ENCODE measurements at regions not wholly inside any gene's neighbourhood (a gene's known extent, or its start where the extent isn't known, plus 50 kb on each side); places are given as distances from the start of the nearest gene placed in this dataset.
"Not testable (repeated sequence)": the region's sequence is repeated elsewhere in the genome, so short reads cannot be mapped to it uniquely, and the experiment has no call there.

DNA sequence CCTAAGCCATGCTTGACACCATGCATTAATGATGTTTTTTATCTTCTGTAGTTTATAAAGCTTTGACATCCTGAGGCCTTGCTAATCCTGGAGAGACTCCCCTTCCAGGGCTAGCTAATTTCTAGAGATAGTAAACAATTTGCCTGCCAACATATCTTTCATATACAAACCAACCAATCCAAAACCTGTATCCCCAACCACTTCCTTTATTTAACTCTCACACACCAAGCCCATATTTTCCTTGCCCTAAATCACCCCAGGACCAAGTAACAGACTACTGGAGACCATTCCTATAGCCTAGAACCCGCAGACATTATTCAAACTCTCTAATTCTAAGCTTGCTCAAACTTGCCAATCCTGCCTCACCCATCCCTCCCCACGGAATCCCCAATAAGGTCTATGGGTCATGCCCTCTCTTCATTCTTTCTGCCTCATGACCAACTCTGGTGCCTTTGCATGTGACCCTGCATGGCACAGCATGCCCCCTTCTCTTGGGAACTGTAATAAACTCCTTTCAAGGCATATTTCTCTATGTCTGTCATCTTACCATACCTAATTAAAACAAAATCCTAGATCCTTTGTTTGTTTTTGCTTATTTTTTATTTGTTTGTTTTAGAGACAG lies 116.6 kb upstream of the CACUL1 start:
- DNase-seq, result no peak

DNA sequence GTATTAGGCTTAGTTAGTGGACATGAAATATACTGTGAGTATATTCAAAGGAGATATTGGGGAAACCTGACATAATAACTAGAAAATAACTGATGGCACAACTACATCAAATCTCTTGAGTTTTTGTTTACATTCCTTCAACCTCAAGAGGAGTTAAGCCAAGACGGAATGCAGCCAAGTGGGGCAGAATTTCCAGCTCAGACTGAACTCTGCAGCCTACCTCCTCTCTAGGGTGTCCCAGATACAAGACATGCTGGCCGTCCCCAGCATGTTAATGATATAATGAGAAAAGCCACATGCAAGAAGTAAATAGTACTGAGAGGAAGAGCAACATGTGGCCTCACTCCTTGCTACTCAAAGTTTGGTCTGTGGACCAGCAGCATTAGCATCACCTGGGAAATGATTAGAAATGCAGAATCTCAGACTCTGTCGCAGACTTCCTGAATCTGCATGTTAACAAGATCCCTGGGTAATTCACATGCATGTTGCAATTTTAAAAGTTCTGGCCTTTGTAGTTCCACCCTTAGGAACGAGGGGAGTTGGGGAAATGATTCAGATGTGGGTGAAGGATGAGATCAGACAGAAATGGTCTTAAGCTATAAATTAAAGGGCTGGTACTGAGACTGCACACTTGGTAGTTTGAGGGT lies 118.4 kb upstream of the CACUL1 start:
- no peak for DNase-seq

DNA sequence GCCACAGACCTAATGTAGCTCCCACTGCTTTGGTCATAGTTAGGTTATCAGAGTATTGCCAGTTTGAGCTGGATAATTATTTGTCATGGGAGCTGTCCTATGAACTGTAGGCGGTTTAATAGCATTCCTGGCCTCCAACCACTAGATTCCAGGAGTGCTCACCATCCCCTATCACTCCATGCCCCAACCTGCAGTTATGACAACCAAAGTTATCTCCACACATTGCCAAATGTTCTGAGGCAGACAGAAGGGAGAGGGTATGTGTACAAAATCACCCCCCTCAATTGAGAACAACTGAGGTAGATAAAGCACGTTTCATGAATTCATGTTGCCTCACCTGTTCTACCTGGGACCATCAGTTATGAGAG lies 119.0 kb upstream of the CACUL1 start:
- no peak for DNase-seq

DNA sequence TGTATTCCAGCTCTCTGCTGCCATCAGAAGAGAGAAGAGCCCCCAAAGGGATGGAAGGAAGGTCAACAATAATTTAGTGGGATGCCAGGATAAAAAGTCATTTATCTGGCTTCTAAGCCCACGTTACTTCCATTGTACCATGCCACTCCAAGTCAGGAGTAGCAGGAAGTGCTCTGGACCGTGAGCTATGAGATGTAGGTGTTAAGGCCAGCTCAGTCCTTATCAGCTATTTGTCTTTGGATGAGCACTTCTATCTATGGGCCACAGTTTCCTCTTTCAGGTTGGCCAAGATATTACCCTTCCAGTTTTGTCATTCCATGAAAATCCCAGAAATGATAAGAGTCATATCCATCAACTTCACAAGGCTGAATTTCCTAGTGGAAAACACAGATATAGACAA lies 119.4 kb upstream of the CACUL1 start:
- no peak for DNase-seq

DNA sequence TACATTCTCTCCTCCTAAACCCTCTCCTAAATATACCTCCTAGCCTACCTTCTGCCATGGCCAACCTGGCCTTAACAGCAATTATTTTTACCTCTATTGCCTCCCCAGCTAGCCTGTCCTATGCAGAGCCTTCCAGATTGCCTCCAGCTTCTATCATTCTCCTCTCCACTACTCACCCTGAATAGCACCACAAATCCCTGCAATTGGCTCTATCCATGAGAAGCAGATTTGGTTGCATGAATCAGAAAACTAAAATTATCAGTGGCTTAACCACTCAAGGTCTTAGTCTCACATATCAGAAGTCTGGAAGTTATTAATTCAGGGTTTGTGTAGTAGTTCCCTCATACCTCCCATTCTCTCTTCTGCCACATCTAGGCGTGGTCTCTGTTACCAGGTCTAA lies 120.3 kb upstream of the CACUL1 start:
- DNase-seq, result no peak

DNA sequence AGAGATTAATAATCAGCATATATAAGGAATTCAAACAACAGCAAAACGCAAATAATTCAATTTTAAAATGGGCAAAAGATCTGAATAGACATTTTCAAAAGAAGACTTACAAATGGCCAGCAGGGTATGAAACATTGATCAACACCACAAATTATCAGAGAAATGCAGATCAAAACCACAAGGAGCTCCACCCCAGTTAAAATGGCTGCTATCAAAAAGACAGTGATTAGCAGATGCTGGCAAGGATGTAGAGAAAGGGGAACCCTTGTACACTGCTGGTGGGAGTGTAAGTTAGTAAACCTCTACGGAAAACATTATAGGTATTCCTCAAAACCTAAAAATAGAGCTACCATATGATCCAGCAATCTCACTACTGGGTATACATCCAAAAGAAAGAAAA lies 128.0 kb upstream of the CACUL1 start:
- DNase-seq, result no peak

DNA sequence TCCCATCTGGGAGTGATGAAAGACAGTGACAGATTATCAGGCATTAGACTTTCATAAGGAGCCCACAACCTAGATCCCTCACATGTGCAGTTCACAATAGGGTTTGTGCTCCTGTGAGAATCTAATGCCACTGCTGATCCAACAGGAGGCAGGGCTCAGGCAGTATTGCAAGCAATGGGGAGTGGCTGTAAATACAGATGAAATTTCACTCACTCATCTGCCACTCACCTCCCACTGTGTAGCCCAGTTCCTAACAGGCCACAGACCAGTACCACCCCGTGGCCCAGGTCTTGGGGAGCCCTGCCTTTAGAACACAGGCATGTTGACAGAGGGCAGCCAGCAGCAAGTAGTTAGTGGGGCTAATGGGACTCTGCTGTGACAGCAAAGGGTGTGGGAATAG lies 137.3 kb upstream of the NANOS1 start:
- DNase-seq, result no peak

DNA sequence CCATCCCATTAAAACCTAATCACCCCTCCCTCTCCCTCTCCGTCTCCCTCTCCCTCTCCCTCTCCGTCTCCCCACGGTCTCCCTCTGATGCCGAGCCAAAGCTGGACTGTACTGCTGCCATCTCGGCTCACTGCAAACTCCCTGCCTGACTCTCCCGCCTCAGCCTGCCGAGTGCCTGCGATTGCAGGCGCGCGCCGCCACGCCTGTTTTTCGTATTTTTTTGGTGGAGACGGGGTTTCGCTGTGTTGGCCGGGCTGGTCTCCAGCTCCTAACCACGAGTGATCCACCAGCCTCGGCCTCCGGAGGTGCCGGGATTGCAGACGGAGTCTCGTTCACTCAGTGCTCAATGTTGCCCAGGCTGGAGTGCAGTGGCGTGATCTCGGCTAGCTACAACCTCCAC lies 134.6 kb upstream of the NANOS1 start:
- DNase-seq, result not testable (repeated sequence)

DNA sequence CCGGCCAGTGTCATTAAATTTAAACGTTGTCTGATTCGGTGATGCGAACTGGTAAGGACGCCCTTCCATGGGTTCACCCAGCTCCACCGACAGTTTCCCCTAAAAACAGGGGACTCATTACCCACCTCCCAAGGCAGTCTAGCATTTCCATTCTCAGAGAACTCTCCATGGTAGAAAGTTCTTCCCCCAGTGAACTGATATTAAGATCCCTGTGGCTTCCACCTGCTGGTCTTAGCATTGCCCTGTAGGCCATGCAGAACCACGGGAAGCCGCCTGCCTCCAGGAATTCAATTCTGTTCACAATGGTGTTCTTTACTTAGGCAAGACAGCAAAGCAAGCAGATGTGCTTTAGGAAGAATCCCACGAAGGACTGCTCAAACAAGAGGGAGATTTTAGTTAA lies 128.9 kb upstream of the NANOS1 start:
- DNase-seq, result no peak

DNA sequence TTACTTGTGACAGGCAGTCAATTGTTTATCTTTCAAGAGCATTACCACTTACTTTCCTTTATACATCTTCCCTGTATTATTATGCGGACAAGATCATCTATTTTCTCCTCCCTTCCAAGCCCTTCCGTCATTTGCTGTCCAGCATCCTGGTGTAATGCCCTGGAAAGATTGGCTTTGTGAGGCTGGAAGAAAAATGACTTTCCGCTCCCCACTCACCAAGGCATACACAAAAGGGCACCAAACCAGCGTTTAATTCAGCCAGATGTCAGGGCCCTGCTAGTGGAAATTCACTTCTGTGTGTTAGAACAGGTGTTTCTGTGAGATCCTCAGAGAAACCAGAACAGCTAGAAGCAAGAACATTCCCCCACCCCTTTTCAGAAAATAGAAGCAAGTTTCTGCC lies 128.1 kb upstream of the NANOS1 start:
- no peak for DNase-seq

DNA sequence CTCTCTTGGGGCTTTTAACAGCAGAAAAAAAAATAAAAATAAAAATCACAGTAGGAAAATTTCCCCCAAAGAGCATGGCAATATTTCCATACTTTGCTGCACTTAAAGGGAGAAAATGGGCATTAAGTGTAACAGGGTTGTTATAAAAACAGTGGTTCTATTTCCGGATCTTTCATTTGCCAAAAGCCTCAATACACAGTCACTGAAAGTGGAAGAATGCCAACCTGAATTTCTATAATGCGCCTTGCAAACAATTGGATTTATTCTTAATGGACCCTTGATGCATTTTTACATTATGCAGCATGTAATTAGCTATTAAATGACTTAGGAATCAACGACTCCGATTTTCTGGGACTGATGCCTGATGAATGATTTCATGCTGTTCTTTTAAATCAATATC lies 127.6 kb upstream of the NANOS1 start:
- DNase-seq, result no peak

DNA sequence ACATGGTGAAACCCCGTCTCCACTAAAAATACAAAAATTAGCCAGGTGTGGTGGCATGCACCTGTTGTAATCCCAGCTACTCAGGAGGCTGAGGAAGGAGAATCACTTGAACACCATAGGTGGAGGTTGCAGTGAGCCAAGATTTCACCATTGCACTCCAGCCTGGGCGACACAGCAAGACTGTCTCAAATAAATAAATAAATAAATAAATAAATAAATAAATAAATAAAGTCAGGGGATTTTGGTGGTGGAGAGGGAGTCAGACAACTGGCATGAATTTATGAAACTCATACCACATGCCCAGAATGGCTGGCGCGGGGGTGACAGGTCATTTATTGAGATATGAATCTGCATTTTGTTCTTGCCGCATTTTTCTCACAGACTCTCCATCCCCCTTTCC lies 126.9 kb upstream of the NANOS1 start:
- DNase-seq, result not testable (repeated sequence)

DNA sequence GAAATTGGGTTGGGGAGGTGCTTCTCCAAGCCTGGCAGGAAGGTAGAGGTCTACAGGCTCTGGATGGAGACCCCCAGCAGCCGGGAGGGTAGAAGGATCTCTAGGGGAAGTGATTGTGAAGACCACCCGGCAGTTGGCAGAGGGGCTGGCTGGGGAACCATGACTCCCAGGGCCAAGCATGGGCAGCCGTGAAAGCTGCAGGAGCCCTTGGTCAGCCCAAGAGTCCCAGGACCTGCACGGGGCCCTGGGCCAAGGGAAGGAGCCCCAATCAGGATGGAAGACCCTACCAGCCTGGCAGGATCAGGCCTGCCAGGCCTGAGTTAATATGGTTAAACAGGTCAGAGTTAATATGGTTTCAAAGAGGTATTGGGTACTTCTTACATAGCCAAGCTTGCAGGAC lies 126.3 kb upstream of the NANOS1 start:
- no peak for DNase-seq

DNA sequence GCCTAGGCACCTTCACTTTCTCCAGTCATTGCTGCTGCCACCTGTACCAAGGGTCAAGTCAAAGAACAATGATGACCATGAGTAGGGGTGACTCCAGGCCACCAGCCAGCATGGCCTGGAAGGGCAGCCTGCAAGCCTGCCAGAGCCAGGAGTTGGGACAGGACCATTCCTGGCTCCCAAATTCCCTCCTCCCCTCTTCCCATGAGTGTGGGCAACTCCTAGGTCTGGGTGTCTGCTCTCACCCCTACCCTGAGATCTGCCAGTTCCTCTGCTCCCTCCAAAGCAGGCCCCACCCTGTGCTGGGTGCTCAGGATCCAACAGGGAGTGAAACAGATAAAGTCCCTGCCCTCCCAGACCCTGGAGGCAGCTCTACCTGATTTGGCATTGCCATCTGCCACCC lies 125.8 kb upstream of the NANOS1 start:
- DNase-seq, result no peak

DNA sequence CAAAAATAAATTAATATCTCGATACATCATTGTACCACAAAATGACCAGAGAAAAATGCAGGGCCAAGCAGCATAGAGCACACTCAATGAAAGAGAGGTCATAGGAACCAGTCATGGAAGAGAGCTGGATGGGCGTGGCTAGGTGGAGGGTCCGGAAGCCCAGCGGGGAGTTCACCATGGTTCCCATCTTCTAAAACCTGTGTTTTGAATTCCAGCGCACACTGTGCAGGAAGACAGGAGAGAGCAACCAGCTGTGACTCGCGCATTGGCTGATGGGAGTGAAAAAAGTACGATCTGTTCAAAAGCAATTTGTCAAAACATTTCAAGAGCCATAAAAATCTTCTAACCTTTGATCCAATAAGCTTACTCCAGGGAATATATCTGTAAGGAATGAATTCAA lies 125.2 kb upstream of the NANOS1 start:
- DNase-seq, result no peak

DNA sequence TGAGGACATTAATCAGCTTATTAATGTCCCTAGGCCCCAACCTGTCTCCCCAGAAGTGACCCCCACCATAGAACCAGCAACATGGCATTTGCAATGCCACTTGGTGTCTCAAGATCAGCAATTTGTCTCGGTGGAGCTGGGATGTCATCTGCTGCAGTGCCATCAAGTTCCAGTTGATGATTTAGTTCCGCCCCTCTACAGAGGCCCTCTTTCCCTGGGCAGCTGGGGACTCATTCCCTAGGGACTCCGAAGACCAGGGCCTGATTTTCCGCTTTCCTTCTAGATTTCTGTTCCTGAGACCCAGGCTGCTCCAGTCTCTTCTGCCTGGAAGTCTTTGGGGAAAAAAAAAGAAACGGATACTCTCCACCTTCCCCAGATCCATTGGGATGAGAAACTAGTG lies 122.5 kb upstream of the NANOS1 start:
- no peak for DNase-seq

DNA sequence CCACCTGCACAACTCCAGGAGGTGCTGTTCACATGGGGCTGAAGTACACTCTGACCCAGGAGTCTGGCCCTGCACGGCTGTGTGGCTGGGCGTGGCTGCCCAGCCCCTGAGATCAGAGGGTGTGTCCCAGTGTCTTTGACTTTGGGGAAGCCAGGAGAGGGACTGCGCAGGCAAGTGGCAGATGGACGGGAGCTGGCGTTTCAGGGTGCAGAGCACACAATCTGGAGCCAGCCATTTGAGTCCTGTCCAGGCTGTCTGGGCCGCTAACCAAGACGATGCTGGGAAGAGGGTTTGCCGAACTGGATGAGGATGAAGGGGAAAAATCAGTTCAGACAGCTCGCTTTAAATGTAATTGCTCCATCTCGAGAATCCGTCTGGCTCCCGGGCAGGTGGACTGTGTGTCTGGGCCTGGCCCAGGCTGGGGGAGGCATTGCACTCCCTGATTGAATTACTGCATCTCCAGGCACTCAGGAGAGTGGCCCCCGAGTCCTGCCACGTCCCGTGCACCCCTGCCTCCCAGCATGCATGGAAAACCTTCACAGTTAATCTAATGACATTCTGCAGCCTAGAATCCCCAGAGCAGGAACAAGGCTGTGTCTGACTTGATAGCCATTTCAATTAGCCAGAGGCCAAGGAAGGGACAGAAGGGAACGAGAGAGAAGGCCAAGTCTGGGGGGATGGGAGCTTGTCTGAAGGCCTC lies 120.8 kb upstream of the NANOS1 start:
- DNase-seq, result no peak

DNA sequence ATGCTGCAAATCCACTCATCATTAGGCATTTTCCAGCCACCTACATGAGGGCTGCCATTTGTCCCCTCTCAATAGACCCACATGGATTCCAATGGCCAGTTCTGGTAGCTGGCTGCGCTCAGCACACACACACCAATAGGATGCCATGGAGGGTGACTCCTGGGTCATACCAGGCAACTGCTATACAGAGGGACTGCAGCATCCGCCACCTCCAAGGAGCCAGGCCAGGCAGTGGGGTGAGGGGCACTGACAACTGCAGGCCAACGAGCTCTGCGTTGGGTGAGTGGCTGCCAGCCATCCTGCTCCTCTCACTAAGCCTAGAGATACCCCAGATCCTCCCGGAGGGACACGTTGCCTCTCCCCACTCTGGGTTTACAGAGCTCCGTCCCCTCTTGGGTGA lies 118.8 kb upstream of the NANOS1 start:
- DNase-seq, result no peak

DNA sequence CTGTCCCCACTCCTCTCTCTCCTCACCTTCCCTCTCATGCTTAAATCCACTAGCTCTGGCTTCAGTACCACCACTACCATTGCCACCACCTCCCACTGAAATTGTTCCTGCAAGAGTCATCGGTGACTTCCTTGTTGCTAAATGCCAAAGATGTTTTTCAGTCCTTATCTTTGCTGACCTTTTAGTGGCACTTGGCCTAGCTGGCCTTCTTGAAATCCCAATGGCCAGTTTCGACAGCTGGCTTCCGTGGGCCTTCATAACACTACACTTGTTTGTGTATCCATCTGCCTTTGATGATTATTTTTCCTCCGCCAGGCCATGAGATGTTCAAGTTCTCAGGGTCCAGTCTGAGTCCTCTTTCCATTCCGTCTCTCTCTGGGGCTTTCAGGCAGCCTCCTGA lies 118.2 kb upstream of the NANOS1 start:
- DNase-seq, result no peak

DNA sequence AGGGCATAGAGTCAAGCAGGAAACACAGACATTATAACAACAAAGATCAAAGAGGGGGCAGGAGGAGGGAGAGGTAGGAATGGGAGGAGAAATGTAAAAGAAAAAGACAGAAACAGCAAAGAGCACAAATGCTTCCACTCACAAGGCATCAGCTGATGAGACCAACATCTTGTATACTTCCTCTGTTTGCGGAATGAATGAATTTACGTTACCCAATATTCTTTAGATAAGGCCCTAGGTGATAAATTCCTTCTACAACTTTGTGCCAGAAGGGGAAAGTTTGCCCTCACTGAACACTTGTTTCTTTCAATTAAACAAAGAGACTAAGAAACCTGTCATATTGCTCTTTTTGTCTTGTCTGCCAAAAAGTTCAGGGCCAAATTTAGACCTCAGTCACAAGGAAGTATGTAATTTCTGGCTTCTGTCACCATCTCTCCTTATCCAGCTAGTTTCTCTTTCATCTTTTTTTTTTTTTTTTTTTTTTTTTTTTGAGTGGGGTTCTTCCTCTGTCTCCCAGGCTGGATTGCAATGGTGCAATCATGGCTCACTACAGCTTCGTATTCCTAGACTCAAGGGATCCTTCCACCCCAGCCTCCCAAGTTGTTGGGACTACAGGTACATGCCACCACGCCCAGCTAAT lies 116.4 kb upstream of the NANOS1 start:
- no peak for DNase-seq

DNA sequence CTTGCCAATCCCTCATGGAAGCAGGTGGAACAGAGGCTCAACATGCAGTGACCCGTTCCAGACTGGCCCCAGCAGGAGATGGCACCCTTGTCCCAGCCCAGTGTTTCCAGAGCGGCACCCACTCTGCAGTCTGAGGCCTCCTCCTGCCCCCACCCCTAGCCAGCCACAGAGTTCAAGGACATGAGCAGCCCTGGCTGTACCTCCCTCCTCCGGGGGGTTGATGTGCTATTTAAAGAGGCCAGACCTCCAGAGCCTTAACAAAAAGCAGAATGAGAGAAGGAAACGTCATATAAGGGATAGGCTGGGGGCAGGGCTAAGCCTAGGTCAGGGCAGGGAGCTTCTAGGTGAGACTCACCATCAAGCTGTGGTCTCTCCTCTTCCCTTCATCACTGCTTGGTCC lies 115.7 kb upstream of the NANOS1 start:
- no peak for DNase-seq

DNA sequence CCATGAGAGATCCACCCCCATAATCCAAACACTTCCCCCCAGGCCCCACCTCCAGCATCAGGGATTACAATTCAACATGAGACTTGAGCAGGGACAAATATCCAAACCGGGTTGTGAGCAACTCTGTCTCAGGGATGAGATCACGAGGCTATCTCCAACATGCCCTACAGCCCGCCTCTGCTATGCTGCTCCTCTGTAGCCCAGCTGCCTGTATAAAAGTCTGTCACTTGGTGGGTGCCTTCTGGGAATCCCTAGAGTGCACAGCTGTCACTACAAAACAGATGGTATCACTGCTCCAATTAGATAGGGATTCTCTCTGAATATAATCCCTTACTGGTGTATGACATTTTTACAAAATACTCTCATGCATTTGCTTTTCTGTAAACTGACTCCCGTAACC lies 114.9 kb upstream of the NANOS1 start:
- DNase-seq, result no peak

DNA sequence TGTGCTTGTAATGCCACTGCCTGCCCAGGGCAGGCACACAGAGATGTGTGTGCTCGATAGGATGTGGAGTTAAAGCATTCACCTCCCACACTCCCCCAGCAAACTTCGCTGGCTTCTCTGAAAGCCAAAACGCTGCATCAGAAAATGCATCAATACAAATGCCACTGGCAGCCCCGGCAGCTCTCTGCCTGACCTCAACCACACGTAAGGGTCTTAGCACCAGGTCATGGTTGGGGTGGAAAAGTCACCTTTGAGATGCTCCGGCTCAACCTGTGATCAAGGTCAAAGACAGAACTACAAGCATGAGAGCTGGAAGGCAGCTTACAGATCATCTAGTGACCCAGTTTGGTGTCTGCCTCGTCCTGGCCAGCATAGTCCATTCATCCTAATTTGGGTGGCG lies 114.4 kb upstream of the NANOS1 start:
- no peak for DNase-seq

DNA sequence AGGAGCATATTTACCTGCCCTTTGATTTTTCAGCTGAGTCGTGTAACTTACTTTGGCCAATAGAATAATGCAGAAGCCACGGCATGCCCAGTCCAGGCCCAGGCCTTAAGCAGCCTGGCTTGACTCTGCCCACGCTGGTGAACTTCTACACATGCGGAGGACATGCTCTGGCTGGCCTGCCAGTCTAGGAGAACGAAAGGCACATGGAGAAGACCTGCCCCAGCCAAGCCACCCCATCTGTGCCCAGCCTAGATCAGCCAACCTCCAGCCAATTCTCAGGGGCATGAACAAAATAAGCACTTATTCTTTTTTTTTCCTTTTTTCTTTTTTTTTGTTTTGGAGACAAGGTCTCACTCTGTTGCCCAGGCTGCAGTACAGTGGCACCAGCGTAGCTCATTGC lies 112.7 kb upstream of the NANOS1 start:
- DNase-seq, result no peak

Measured in occipital lobe (tissue), 1 donor.